HepG2 (cell line): ENCODE measurements at regions not wholly inside any gene's neighbourhood (a gene's known extent, or its start where the extent isn't known, plus 50 kb on each side); places are given as distances from the start of the nearest gene placed in this dataset.

Experiments used
- HDAC2 ChIP-seq: sonication (generic); formaldehyde crosslinking; IDR thresholded peaks from 2 replicates; pipeline ENCODE4 v1.4.0; 2020; ENCODE audit warnings: missing genetic modification reagents
- HES4 ChIP-seq: sonication (generic); formaldehyde crosslinking; IDR thresholded peaks from 2 replicates; pipeline ENCODE4 v1.9.0; 2021; ENCODE audit warnings: mild to moderate bottlenecking, missing genetic modification reagents, borderline replicate concordance
- NR2C2 ChIP-seq: sonication (generic); formaldehyde crosslinking; IDR thresholded peaks from 2 replicates; pipeline ENCODE4 v1.4.0; 2020; ENCODE audit warnings: missing genetic modification reagents, mild to moderate bottlenecking, moderate library complexity, borderline replicate concordance
- SRSF1 ChIP-seq: fragments of 200-400 bp; formaldehyde crosslinking; optimal IDR thresholded peaks from 2 replicates; pipeline ENCODE3; 2017; ENCODE audit warnings: mild to moderate bottlenecking, low read depth, low read length, moderate library complexity
- ZBTB8A ChIP-seq: sonication (generic); formaldehyde crosslinking; IDR thresholded peaks from 2 replicates; pipeline ENCODE4 v1.4.0; 2020; ENCODE audit warnings: mild to moderate bottlenecking, low read depth, missing genetic modification reagents, borderline replicate concordance
- ZFX ChIP-seq: sonication (generic); formaldehyde crosslinking; IDR thresholded peaks from 2 replicates; pipeline ENCODE4 v1.4.0; 2020; ENCODE audit warnings: mild to moderate bottlenecking, low read depth, missing genetic modification reagents, moderate library complexity
- ZSCAN29 ChIP-seq: sonication (generic); formaldehyde crosslinking; conservative IDR thresholded peaks from 2 replicates; pipeline ENCODE4 v1.4.0; 2020; ENCODE audit warnings: mild to moderate bottlenecking, missing genetic modification reagents
- TF ChIP-seq, protein P1 (sequence below): sonication (generic); formaldehyde crosslinking; IDR thresholded peaks from 2 replicates; pipeline ENCODE4 v1.4.0; 2020; ENCODE audit warnings: missing genetic modification reagents
- TF ChIP-seq, protein P2 (sequence below): IDR thresholded peaks from 2 replicates; pipeline ENCODE4 v1.6.1; 2012; ENCODE audit warnings: inconsistent platforms
- TF ChIP-seq, protein P3 (sequence below): sonication (generic); formaldehyde crosslinking; IDR thresholded peaks from 2 replicates; pipeline ENCODE4 v1.5.0; 2020; ENCODE audit warnings: mild to moderate bottlenecking, missing genetic modification reagents, moderate library complexity
- TF ChIP-seq, protein P4 (sequence below): sonication (generic); formaldehyde crosslinking; IDR thresholded peaks from 2 replicates; pipeline ENCODE4 v1.4.0; 2020; ENCODE audit warnings: mild to moderate bottlenecking, missing genetic modification reagents
- TF ChIP-seq, protein P5 (sequence below): sonication (generic); formaldehyde crosslinking; IDR thresholded peaks from 2 replicates; pipeline ENCODE4 v1.4.0; 2020; ENCODE audit warnings: missing genetic modification reagents

DNA sequence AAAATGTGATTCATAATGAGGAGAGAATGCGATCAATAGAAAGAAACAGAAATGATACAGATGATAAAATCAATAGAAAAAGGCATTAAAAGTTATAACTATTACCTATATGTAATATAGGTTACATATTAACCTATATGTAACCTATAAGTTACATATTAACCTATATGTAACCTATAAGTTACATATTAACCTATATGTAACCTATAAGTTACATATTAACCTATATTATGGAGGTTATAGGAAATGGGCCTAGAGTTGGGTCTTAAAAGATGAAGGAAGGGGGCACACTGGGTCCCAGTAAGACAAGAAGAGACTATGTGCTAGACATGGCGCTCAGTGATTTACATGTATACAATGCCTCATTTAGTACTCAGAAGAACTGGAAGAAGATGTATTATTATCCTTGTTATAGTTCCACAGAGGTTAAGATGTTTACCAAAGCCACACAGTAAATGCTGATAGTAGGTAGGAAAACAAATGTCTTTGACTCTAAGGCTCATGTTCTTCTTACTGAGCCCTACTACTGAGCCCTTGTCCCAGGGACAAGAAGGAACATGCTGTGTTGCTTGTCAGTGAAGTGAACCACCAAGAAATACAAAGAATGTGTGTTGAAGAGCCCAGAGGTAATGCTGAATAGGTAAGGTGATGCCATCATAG is 444.6 kb upstream of the PLXNA2 start:
- TF ChIP-seq, protein P1, sequence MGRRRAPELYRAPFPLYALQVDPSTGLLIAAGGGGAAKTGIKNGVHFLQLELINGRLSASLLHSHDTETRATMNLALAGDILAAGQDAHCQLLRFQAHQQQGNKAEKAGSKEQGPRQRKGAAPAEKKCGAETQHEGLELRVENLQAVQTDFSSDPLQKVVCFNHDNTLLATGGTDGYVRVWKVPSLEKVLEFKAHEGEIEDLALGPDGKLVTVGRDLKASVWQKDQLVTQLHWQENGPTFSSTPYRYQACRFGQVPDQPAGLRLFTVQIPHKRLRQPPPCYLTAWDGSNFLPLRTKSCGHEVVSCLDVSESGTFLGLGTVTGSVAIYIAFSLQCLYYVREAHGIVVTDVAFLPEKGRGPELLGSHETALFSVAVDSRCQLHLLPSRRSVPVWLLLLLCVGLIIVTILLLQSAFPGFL (CRISPR knock-in tag): no peak
- TF ChIP-seq SRSF1 (no peak), ZBTB8A (CRISPR knock-in tag) (no peak), NR2C2 (no peak), ZSCAN29 (CRISPR knock-in tag) (no peak), HDAC2 (no peak), HES4 (CRISPR knock-in tag) (no peak), ZFX (CRISPR knock-in tag) (no peak)
- TF ChIP-seq, protein P2, sequence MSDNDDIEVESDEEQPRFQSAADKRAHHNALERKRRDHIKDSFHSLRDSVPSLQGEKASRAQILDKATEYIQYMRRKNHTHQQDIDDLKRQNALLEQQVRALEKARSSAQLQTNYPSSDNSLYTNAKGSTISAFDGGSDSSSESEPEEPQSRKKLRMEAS: no peak
- TF ChIP-seq, protein P3, sequence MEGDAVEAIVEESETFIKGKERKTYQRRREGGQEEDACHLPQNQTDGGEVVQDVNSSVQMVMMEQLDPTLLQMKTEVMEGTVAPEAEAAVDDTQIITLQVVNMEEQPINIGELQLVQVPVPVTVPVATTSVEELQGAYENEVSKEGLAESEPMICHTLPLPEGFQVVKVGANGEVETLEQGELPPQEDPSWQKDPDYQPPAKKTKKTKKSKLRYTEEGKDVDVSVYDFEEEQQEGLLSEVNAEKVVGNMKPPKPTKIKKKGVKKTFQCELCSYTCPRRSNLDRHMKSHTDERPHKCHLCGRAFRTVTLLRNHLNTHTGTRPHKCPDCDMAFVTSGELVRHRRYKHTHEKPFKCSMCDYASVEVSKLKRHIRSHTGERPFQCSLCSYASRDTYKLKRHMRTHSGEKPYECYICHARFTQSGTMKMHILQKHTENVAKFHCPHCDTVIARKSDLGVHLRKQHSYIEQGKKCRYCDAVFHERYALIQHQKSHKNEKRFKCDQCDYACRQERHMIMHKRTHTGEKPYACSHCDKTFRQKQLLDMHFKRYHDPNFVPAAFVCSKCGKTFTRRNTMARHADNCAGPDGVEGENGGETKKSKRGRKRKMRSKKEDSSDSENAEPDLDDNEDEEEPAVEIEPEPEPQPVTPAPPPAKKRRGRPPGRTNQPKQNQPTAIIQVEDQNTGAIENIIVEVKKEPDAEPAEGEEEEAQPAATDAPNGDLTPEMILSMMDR (CRISPR knock-in tag): no peak
- TF ChIP-seq, protein P4, sequence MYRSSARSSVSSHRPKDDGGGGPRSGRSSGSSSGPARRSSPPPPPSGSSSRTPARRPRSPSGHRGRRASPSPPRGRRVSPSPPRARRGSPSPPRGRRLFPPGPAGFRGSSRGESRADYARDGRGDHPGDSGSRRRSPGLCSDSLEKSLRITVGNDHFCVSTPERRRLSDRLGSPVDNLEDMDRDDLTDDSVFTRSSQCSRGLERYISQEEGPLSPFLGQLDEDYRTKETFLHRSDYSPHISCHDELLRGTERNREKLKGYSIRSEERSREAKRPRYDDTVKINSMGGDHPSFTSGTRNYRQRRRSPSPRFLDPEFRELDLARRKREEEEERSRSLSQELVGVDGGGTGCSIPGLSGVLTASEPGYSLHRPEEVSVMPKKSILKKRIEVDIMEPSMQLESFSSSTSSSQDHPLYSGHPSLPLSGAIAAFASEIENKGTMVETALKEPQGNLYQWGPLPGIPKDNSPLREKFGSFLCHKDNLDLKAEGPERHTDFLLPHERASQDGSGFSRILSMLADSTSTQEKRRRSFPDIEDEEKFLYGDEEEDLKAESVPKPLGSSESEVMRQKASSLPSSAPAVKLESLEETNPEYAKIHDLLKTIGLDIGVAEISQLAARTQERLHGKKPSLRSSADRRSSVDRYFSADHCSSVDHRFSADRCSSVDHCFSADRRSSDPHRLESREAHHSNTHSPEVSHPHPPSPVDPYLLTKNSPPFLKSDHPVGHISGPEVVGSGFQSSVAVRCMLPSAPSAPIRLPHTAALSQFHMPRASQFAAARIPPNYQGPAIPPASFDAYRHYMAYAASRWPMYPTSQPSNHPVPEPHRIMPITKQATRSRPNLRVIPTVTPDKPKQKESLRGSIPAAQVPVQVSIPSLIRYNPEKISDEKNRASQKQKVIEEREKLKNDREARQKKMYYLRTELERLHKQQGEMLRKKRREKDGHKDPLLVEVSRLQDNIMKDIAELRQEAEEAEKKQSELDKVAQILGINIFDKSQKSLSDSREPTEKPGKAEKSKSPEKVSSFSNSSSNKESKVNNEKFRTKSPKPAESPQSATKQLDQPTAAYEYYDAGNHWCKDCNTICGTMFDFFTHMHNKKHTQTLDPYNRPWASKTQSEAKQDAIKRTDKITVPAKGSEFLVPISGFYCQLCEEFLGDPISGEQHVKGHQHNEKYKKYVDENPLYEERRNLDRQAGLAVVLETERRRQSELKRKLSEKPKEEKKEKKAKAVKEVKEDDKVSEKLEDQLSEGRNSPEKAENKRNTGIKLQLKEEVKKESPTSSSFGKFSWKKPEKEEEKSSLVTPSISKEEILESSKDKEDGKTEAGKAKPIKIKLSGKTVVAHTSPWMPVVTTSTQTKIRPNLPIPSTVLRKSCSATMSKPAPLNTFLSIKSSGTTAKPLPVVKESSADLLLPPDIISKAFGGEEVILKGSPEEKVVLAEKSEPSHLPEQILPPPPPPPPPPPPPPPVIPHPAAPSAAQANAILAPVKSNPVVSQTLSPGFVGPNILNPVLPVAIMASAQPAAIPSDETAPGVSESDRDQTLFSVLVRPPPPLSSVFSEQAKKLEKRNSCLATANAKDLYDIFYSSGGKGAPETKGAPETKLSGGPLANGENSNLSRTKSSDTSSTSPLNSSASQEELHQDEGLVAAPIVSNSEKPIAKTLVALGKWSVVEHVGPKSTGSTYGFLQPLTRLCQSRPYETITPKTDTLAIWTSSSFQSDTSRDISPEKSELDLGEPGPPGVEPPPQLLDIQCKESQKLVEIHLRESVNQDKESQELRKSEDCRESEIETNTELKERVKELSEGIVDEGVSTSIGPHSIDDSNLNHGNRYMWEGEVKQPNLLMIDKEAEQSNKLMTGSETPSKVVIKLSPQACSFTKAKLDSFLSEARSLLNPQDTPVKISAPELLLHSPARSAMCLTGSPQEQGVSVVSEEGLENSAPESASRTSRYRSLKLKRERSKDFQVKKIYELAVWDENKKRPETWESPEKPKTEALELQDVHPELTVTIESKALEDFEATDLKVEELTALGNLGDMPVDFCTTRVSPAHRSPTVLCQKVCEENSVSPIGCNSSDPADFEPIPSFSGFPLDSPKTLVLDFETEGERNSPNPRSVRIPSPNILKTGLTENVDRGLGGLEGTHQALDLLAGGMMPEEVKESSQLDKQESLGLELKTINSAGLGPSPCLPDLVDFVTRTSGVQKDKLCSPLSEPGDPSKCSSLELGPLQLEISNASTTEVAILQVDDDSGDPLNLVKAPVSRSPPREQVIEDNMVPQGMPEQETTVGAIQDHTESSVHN (CRISPR knock-in tag): no peak
- TF ChIP-seq, protein P5, sequence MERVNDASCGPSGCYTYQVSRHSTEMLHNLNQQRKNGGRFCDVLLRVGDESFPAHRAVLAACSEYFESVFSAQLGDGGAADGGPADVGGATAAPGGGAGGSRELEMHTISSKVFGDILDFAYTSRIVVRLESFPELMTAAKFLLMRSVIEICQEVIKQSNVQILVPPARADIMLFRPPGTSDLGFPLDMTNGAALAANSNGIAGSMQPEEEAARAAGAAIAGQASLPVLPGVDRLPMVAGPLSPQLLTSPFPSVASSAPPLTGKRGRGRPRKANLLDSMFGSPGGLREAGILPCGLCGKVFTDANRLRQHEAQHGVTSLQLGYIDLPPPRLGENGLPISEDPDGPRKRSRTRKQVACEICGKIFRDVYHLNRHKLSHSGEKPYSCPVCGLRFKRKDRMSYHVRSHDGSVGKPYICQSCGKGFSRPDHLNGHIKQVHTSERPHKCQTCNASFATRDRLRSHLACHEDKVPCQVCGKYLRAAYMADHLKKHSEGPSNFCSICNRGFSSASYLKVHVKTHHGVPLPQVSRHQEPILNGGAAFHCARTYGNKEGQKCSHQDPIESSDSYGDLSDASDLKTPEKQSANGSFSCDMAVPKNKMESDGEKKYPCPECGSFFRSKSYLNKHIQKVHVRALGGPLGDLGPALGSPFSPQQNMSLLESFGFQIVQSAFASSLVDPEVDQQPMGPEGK (CRISPR knock-in tag): no peak
